HG02678 (cell line): ENCODE measurements at regions not wholly inside any gene's neighbourhood (a gene's known extent, or its start where the extent isn't known, plus 50 kb on each side); places are given as distances from the start of the nearest gene placed in this dataset.
"Not testable (repeated sequence)": the region's sequence is repeated elsewhere in the genome, so short reads cannot be mapped to it uniquely, and the experiment has no call there.

Experiments
- ATAC-seq: cut with Tn5 transposase; IDR thresholded peaks from one replicate; pipeline ENCODE4 v1.9.1; 2021; ENCODE audit warnings: mild to moderate bottlenecking, moderate library complexity; ENCODE audit not compliant: unreplicated experiment

DNA sequence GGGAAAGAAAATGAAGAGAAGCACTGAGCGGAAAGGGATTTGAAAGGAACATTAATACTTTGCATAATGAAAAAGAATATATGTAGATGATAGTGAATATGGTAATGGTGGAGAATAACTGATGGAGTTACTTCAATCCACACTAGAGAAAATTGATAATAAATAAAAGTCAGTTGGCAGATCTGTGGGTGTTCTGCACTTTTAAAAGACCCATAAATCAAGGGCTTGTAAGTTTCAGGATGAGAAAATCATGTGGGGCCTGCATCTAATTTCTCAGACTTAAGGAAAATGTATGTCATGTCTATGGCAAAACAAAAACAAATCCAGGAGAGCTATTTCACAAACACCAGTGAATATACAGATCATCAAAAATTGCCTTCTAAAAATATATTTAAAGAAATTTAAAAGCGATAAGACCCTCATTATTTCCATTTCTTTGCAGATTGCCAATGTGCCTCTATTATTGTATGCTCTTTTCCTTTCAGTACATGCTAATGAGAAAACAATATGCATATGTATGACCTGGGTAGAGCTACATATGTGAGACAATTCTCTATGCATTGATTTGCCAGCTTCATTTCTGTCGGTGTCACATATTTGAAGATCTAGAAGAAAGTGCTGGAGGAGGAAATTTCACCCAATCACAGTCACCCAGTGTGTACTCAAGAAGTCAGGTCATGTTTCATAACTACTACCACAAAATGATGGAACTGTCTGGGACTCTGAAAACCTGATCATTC is 269.9 kb upstream of the PDZRN3 start:
- ATAC-seq = no peak

DNA sequence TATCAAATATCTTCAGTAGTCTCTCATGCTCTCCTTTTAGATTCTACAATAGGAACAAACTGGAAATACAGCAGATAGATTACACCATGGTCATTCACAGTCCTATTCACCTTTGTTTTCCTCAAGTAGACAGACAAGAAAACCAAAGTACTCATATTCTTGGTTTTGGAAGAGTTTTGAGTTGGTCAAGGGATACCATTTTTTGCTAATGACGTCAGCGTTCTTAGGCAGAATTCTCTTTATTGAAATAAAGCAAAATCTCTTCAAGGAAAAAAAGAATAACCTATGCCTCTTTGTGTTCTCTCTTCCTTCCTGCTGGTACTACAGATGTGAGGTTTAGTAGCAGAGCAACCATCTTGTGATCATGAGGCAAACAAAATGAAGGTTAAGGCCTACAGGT is 268.3 kb upstream of the PDZRN3 start:
- no peak for ATAC-seq

DNA sequence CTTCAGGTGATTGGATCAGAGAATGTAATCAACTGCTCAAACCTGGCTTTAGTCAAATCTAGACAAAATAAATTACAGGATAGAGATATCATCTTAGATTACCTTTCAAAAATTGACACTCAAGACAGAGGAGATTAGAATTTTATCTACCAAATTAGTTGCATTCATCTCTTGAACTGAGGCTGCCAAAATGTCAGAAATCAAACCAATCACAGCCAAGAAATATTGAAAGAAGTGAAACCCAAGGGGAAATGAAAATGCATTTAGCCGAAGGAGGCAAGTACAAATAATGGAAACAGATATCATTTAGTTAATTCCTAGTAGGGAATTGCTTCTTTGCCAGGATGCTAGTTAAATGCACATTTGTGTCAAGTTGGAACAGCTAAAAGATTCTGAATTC is 261.1 kb upstream of the PDZRN3 start:
- no peak for ATAC-seq

DNA sequence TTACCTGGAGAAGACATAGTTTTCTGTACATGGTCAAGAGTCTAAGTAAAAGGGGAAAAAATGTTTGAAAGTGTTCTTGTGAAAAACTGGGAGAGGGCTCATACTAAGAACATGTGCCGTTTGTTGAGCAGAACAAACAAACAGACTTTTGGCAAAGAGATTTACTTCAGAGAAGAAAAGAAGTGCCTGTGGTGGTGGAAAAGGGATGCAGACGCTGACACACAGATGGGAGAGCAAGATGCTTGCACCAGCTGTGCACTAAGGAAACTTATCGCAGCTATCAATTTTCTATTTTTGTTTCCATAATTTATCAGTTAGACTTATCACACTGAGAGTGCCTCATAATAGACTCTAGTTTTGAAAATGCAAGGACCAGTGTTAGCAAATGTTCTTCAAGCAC is 259.6 kb upstream of the PDZRN3 start:
- ATAC-seq = no peak

DNA sequence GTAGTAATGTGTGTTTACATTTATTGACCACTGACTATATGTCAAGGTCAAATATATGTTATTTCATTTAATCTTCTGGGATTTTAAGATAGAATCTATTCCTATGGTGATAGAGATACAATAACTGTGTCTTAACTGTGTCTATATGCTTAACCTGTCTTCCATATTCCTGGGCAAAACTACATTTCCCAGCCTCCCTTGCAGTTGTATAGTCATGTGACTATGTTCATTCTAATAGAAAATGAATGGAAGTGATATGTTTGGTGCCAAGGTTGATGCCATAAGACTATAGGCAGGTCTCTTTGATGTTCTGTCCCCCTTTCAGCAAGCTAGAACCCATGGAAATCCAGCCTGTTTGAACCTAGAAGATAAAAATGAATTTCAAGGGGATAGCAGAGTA is 258.8 kb upstream of the PDZRN3 start:
- no peak for ATAC-seq

DNA sequence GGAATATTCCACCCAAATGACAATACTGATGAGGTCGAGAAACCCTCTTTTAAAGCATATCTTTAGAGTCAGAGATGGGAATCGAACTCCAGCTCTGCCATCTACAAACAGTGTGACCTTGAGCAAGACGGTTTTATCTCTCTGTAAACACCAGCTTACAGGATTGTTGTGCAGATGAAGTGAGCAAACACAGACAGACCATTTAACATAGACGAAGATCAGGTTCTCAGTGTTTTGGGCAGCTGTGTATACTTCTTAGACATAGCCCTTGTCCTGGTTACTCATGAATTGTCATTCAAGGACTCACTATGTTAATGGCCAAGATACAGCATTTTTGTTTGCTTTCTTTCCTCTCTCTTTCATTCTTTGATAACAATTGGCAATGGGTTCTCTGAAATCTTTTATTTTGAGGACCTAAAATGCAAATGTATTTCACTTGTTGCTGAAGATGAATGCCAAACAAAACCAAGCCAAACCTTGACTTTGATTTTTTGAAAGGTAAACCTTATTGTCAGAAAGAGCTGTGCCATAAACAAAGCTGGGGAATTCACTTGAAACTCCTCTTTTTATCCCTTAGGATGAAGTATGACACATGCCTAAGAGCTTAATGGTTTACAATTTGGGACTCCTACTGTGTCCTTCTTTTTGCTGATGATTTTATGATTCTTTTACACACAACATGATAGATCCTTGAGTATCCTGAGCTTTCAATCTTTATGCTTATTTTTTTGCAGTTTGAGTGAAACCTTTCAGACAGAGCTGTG is 250.0 kb upstream of the PDZRN3 start:
- no peak for ATAC-seq

DNA sequence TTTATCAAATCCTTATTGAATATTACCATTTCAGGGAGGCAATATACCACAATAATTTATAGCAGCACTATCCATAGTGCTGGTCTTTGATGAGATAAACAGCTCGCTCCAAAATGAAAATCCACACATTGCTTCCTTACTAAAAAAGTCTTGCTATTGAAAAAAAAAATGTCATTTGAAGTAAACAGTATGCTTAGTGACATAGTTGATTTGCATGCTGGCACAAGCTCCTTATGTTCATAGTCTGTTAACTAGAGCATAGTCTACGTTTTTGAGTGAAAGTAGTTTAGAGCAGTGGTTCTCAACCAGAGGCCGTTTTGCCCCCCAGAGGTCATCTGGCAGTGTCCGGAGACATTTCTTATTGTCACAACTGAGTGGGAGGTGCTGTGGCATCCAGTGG is 249.4 kb upstream of the PDZRN3 start:
- no peak for ATAC-seq

DNA sequence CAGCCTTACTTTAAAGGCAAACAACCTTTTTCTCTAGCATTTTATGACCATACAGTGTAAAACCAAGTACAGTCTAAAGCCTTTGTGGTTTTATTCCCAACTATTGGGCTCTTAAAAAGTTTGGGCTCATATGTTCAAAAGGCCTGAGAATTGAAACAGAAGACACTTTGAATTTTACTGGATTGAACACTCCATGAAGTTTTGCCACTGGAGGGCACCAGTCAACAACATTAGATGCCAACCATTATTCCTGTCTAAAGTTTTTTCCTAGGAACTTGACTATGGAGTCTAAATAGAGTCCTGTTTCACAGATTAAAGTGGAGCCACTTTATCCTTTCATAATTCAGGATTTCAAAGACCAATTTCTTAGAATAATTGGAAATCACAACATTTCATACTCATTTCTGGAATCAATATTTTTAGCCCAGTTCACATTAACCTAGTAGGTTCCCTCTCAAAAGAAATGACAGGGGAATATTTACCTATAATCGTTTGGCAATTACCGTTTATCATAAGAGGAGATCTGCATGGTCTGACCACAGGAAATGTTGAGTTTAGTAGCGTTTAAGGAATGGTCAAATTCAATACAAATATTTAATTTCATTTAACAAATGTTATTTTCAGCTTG is 244.1 kb upstream of the PDZRN3 start:
- ATAC-seq = no peak

DNA sequence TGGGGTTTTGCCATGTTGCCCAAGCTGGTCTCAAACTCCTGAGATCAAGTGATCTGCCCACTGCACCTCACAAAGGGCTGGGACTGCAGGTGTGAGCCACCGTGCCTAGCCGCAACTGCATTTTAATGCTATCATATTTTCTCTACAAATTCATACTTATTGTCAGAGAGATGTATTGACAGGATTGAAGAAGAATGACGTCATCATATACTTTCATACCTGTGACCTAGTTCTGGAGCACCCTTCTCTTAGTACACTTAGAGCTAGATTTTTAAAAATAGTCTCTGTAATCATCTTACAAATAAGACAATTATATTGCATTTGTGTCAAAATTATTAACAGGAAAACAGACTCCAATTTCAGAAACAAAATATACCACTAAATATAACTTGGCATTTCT is 242.8 kb upstream of the PDZRN3 start:
- no peak for ATAC-seq

DNA sequence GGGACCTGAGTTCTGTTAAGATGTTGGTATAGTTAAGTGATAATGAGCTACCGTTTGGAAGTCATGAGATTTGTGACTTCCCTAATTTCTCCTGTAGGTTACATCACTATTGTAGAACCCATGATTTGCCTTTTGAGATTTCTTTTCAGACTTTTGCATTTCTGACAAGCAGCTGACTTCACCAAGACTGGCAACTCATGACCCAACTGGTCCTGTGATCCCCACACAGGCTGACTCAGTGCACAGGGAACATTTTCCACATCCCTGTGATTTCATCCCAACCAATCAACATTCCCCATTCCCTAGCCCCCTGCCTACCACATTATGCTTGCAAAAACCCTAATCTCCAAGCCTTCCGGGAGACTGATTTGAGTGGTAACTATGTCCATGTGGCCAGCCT is 242.1 kb upstream of the PDZRN3 start:
- ATAC-seq = no peak

DNA sequence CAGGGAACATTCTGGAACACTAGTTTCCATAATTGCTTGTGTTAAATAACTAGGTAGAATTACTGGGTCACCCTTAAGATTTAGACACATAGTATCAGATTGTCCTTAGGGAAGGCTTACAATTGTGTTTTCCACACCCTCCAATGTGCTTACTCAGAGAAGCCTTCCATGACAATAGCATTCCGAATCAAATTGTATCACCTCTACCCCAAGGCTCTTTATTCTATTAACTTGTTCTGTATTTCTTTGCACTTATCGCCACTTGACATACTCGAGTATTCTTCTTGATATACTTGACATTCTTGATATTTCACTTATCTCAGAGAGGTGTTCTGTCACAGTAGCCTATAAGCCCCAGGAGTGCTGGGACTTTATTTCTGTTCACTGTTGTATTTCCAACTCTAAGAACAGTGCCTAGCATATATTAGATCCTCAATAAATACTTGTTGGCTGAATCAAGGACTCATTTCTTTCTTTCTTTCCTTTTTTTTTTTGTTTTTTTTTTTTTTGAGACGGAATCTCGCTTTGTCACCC is 238.9 kb upstream of the PDZRN3 start:
- ATAC-seq = no peak

DNA sequence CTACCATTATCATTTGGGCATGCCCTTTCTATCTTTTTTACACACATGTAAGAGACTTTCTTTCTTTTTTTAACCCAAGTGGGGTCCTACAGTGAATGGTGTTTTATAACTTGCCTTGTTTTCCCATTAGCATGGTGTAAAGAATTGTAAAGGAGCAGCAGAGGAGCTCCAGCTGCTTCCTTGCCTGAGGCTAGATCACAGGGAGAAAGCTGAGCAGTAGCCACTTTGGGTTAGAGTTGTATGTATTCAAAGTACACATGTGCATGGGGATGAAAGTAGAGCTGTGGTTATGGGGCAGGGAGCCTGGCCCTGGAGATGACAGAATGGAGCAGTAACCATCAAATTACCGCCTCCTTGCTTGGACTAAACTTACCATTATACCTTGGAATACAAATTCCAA is 231.1 kb upstream of the PDZRN3 start:
- no peak for ATAC-seq

DNA sequence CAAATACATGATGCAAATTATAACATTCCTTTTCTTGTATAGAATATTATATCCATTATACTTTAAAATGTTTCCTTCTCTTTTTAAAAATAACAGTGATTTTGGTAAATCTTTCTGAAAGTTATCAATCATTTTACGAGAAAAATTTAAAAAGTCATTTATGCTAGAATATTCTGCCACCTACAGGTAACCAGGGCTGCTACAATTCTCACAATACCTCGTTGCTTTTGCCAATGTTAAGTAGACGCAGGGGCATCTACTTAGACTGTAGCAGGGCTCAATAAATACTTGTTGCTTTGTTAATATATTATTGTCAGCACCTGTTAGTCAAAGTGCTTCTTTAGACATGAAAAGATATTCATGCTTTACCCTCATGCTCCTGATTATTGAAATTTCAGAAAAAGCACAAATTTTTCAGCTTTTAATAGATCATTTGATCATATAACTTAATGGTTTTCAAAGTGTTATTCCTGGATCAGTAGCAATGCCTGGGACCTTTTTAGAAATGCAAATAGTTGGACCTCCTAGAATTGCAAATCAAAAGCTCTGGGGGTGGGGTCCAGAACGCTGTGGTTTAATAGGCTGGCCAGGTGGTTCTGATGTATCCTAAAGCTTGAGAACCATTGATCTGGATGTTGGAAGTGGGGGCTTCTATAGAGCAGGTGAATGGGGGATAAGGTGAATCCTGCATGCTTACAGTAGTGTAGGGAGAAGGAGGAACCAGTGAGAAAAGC is 223.6 kb upstream of the PDZRN3 start:
- ATAC-seq = no peak

DNA sequence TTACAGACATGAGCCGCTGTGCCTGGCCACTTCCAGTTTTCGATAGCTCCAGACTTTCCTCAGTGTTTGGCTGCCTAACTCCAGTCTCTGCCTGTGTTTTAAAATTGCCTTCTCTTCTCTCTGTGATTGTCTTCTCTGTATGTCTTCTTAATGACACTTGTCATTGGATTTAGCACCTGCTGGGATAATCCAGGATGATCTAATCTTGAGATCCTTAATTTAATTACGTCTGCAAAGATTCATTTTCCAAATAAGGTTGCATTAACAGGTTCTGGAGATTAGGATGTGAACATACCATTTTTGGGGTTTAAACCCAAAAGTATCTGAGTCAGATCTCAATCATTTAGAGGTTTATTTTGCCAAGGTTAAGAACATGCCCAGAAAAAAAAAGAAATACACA is 222.2 kb upstream of the PDZRN3 start:
- no peak for ATAC-seq

DNA sequence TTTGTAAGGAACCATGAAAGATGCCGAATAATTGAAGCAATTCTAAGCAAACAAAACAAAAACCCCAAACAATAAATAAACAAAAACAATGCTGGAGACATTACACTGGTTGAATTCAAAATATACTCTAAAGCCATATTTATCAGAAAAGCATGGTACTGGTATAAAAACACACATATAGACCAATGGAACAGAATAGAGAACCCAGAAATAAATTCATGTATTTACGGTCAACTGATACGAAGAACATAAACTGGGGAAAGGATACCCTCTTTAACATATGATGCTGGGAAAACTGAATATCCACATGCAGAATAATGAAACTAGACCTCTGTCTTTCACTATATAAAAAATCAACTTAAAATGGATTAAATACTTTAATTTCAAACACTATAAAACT is 214.3 kb upstream of the PDZRN3 start:
- ATAC-seq = no peak

DNA sequence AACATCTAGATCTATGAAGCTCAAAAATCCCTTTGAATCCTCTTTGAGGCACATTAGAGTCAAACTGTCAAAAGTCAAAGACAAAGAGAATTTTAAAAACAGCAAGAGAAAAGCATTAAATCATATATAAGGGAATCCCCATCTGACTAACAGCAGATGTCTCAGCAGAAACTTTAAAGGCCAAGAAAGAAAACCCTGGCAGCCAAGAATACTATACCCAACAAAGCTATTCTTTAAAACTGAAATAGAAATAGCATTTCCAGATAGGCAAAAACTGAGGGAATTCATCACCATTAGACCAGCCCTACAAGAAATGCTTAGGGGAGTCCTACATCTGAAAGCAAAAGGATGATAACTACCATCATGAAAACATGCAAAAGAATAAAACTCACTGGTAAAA is 211.2 kb upstream of the PDZRN3 start:
- no peak for ATAC-seq

DNA sequence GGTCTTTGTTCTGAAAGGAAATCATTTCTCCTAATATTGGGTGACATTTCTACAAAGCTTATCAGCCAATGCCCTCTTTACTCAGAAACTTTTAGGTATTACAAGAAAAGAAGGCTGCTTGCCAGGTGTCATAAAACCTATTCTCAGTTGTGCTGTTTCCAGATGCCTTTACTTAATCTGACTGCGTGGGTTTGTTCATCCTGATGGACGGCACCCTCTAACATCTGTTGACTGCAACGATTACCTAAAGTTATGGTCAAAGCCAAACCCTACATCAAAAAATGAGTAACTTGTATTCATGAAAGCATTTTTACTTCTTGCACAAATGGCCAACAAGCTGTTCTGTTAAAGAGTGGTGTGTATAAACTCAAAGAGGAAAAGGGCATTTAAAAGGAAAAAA is 207.7 kb upstream of the PDZRN3 start:
- no peak for ATAC-seq

DNA sequence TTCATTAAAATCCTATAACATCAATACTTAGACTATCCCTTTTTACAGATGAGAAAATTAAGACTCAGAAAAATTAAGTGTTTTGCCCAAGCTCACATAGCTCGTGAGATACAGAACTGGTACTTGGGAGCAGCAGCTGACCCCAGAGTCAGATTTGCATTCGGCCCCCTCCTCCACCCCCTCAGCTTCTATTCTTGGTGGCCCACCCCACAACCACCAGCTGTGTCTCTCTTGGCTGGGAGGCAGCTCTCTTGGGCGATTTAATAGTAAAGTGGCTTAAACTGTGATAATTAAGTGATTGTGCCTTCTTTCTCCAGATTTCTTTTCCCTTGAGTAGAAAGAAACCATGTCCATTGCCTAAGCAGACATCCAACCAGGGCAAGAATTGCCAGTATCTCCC is 203.6 kb upstream of the PDZRN3 start:
- ATAC-seq = no peak

DNA sequence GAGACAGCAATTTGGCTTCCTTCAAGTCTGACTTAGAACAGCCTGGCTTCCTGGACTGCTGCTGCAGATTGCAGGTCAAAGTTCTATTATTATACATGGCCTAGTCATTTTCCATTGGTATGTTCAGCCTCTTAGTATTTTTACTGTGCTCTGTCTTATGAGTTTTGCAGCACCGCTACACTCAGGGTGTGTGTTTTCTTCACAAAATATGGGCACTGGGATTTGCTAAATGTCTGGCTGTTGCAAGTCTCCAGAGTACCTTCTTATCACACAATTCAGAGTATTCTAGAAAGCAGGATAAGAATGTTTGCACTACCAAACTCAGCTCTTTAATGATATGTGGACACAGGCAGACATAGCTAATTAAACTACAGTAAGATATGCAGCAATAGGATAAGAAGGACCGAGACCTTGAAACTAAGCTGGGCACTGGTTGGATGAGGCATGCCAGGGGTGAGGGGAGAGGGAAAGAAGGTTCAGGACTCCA is 203.0 kb upstream of the PDZRN3 start:
- no peak for ATAC-seq

DNA sequence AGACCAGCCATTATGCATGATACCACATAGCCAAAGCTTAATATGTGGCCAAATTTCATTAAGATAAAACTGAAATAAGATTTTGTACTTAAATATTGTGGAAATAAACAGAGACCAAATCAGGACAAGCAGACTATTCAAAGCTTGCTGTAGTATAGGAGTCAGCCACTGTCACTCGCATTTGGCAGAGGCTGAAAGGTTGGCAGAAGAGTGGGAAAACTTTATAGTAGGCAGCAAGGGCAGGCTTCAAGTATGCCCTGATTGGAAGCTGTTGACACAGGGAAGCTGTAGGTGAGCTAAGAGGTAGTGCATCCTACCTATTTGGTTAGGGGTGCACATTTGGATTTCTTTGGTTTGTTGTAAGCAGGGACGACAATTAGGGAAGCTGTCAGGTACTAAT is 202.5 kb upstream of the PDZRN3 start:
- ATAC-seq = no peak

DNA sequence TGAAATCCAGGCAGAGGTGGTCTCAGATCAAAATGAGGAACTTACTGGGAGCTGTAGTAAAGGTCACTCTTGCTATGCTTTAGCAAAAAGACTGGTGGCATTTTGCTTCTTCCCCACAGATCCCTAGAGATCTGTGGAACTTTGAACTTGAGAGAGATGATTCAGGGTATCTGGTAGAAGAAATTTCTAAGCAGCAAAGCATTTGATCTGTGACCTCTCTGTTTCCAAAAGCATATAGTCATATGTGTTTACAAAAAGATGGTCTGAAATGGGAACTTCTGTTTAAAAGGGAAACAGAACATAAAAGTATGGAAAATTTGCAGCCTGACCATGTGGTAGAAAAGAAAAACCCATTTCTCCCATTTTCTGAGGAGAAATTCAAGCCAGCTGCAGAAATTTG is 196.2 kb upstream of the PDZRN3 start:
- ATAC-seq = not testable (repeated sequence)
